ENCODE measurements at regions not wholly inside any gene's neighbourhood (a gene's known extent, or its start where the extent isn't known, plus 50 kb on each side); places are given as distances from the start of the nearest gene placed in this dataset.

GRCh38 chr18:73461038-73461779 is 593.4 kb upstream of the NETO1 start:
- Histone ChIP-seq H3K4me3 (no peak overlapping the region), H3K27me3 (no peaks in the 10 kb centered on the region), H3K27ac (no peak overlapping the region), H3K4me1 (no peaks in the 10 kb centered on the region), H3K36me3 (no peaks in the 10 kb centered on the region), H3K9me3 (no peaks in the 10 kb centered on the region)
- intact Hi-C loops (cut with DNase I; ENCODE audit: low total_unique reads): no loop called here
- DNase-seq: no peak
- 58 to 59% methylated on average over 7 to 12 of the region's 12 CpGs for WGBS, 2 donors (ENCODE audit: low coverage in 1 of 2)
- TF ChIP-seq EP300 (IDR thresholded peaks at IDR 0.05; ENCODE audit: low read depth) (no peak), POLR2AphosphoS5 (IDR thresholded peaks at IDR 0.05) (no peak), POLR2A (IDR thresholded peaks at IDR 0.05) (no peak)
- TF ChIP-seq, protein P1, sequence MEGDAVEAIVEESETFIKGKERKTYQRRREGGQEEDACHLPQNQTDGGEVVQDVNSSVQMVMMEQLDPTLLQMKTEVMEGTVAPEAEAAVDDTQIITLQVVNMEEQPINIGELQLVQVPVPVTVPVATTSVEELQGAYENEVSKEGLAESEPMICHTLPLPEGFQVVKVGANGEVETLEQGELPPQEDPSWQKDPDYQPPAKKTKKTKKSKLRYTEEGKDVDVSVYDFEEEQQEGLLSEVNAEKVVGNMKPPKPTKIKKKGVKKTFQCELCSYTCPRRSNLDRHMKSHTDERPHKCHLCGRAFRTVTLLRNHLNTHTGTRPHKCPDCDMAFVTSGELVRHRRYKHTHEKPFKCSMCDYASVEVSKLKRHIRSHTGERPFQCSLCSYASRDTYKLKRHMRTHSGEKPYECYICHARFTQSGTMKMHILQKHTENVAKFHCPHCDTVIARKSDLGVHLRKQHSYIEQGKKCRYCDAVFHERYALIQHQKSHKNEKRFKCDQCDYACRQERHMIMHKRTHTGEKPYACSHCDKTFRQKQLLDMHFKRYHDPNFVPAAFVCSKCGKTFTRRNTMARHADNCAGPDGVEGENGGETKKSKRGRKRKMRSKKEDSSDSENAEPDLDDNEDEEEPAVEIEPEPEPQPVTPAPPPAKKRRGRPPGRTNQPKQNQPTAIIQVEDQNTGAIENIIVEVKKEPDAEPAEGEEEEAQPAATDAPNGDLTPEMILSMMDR (IDR thresholded peaks at IDR 0.05): no peak
- in situ Hi-C loops (cut with MboI; ENCODE audit: low pct_ligation_motif_present in 1 of 4, low pct_unique_long_range_greater_than_20kb in 1 of 4, low sequenced_read_pairs in 3 of 4): no loop called here

DNA sequence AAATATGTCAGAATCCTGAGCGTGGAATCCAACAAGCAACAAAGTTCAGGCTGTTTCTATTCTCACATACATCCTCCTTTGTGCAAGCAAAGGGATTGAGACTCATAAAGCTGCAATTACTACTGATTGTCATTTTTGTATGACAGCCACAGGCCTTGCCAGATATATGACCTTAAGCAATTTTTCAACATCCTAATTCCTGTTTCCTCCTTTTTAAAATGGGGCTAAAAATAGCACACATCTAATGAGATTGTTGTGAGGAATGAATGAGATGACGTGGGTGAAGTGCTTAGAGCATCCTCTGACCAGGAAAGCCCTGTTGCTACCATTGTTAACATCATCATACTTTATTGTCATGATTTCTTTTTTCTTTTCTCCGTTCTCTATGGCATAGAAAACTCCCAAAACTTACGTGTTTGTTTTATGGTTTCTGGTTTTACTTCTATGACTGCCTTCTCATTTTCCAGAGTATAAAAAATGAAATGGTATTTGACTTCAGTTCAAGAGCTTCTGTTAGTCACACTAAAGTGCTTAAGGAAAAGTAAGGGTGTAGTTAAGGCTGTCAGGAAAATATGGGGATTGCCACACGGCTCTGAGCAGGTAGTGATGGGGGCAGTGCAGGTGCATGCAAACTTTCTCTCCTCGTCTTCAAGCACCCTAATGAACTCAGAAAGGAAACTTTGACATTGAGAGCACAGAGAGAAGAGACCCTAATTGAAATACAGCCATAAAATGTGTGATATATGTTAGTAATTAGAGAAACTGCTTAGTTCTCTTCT is 590.6 kb upstream of the NETO1 start:
- H3K27me3 ChIP-seq: no peaks in the 10 kb centered on the region
- WGBS, 2 donors (ENCODE audit: low coverage in 1 of 2): 42 to 49% methylated on average over 6 of the region's 6 CpGs
- no peak for TF ChIP-seq EP300 (IDR thresholded peaks at IDR 0.05; ENCODE audit: low read depth)
- TF ChIP-seq, protein P1 (IDR thresholded peaks at IDR 0.05): no peak
- TF ChIP-seq POLR2AphosphoS5 (IDR thresholded peaks at IDR 0.05): no peak
- TF ChIP-seq POLR2A (IDR thresholded peaks at IDR 0.05): no peak
- no peaks in the 10 kb centered on the region for H3K4me1 ChIP-seq
- no peak overlapping the region for H3K27ac ChIP-seq
- no peaks in the 10 kb centered on the region for H3K36me3 ChIP-seq
- intact Hi-C loops (cut with DNase I; ENCODE audit: low total_unique reads): no loop called here
- no peak for DNase-seq
- in situ Hi-C loops (cut with MboI; ENCODE audit: low pct_ligation_motif_present in 1 of 4, low pct_unique_long_range_greater_than_20kb in 1 of 4, low sequenced_read_pairs in 3 of 4): no loop called here
- H3K4me3 ChIP-seq: no peak overlapping the region
- H3K9me3 ChIP-seq: no peaks in the 10 kb centered on the region

- in situ Hi-C loops (cut with MboI; ENCODE audit: low pct_ligation_motif_present in 1 of 4, low pct_unique_long_range_greater_than_20kb in 1 of 4, low sequenced_read_pairs in 3 of 4): no loop called here
- 75 to 84% methylated on average over 3 of the region's 3 CpGs for WGBS, 2 donors (ENCODE audit: low coverage in 1 of 2)
Observed at GRCh38 chr18:73456643-73457042, 588.9 kb upstream of the NETO1 start.

GRCh38 chr18:73452866-73453265 is 585.1 kb upstream of the NETO1 start:
- TF ChIP-seq EP300 (IDR thresholded peaks at IDR 0.05; ENCODE audit: low read depth): no peak
- no peak for TF ChIP-seq POLR2AphosphoS5 (IDR thresholded peaks at IDR 0.05)
- TF ChIP-seq POLR2A (IDR thresholded peaks at IDR 0.05): no peak
- no peak for DNase-seq
- Histone ChIP-seq H3K4me1 (no peaks in the 10 kb centered on the region), H3K9me3 (no peaks in the 10 kb centered on the region), H3K27ac (no peak overlapping the region), H3K27me3 (no peaks in the 10 kb centered on the region), H3K36me3 (no peaks in the 10 kb centered on the region), H3K4me3 (no peak overlapping the region)
- intact Hi-C loops (cut with DNase I; ENCODE audit: low total_unique reads) (no loop called here), in situ Hi-C loops (cut with MboI; ENCODE audit: low pct_ligation_motif_present in 1 of 4, low pct_unique_long_range_greater_than_20kb in 1 of 4, low sequenced_read_pairs in 3 of 4) (no loop called here)
- 83 to 96% methylated on average over 1 of the region's 1 CpG for WGBS, 2 donors (ENCODE audit: low coverage in 1 of 2)

More at GRCh38 chr18:73456643-73457042, 588.9 kb upstream of the NETO1 start:
- intact Hi-C loops (cut with DNase I; ENCODE audit: low total_unique reads): no loop called here
- Histone ChIP-seq H3K36me3 (no peaks in the 10 kb centered on the region), H3K9me3 (no peaks in the 10 kb centered on the region), H3K27ac (no peak overlapping the region), H3K4me1 (no peaks in the 10 kb centered on the region), H3K4me3 (no peak overlapping the region), H3K27me3 (no peaks in the 10 kb centered on the region)
- no peak for DNase-seq
- TF ChIP-seq, protein P1 (IDR thresholded peaks at IDR 0.05): no peak
- TF ChIP-seq POLR2A (IDR thresholded peaks at IDR 0.05) (no peak), POLR2AphosphoS5 (IDR thresholded peaks at IDR 0.05) (no peak), EP300 (IDR thresholded peaks at IDR 0.05; ENCODE audit: low read depth) (no peak)

All from transverse colon (tissue), 4 donors.